ENCODE measurements at regions not wholly inside any gene's neighbourhood (a gene's known extent, or its start where the extent isn't known, plus 50 kb on each side); places are given as distances from the start of the nearest gene placed in this dataset.

- TF ChIP-seq CTCF (tag by site-specific recombination; IDR thresholded peaks at IDR 0.05): no peak
- no peak for TF ChIP-seq ZBTB10 (tag by site-specific recombination; IDR thresholded peaks at IDR 0.05)
- no peak for TF ChIP-seq KLF16 (tag by site-specific recombination; IDR thresholded peaks at IDR 0.05)
- no peak for TF ChIP-seq PRDM1 (tag by site-specific recombination; IDR thresholded peaks at IDR 0.05)
- TF ChIP-seq ZNF629 (tag by site-specific recombination; IDR thresholded peaks at IDR 0.05): no peak
- no peak for TF ChIP-seq ZNF660 (tag by site-specific recombination; IDR thresholded peaks at IDR 0.05)
- TF ChIP-seq ZNF146 (tag by site-specific recombination; IDR thresholded peaks at IDR 0.05): no peak
- TF ChIP-seq PBX3 (CRISPR knock-in tag; IDR thresholded peaks at IDR 0.05): no peak
- TF ChIP-seq ZNF549 (tag by site-specific recombination; IDR thresholded peaks at IDR 0.05): no peak
- no peak for TF ChIP-seq ZNF426 (tag by site-specific recombination; IDR thresholded peaks at IDR 0.05)
- TF ChIP-seq HOXA7 (CRISPR knock-in tag; IDR thresholded peaks at IDR 0.05; ENCODE audit: borderline replicate concordance): no peak
Observed at GRCh38 chr4:155600244-155600643, 66.4 kb upstream of the GUCY1A1 start.

All from HEK293 (cell line).